ENCODE measurements at regions not wholly inside any gene's neighbourhood (a gene's known extent, or its start where the extent isn't known, plus 50 kb on each side); places are given as distances from the start of the nearest gene placed in this dataset.

DNA sequence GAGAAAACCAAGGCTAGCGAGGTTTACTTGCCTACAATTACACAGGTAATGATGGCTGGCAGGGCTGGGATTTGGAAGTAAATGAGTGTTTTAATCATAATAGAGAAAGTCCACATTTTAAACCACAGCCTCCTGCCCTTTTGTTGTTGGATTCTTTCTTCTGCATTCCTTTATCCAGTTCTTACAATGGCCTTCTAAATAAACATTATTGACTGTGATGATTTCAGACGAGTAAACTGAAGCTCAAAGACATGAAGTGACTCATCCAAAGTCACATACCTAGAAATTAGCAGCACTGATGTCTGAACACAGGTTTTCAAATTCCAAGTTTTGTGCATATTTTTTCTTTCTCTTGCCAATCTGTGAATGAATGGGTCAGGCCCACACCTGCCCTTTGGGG, 51.2 kb upstream of the C1QTNF7 start:
- no peaks in the 10 kb centered on the region for H3K36me3 ChIP-seq (ENCODE audit: insufficient read depth)
- H4K20me1 ChIP-seq (ENCODE audit: insufficient read depth), result no peaks in the 10 kb centered on the region
- H2AFZ ChIP-seq (ENCODE audit: low read depth), result no peak overlapping the region
- H3K27me3 ChIP-seq (ENCODE audit: insufficient read depth, low read depth), result no peaks in the 10 kb centered on the region
- no peak overlapping the region for H3K9ac ChIP-seq
- no peaks in the 10 kb centered on the region for H3K79me2 ChIP-seq (ENCODE audit: insufficient read depth, low read depth)
- no peaks in the 10 kb centered on the region for H3K4me1 ChIP-seq (ENCODE audit: low read depth, poor library complexity, severe bottlenecking)
- no peak overlapping the region for H3K4me2 ChIP-seq
- H3K4me3 ChIP-seq (IDR thresholded peaks at IDR 0.05; ENCODE audit: insufficient read depth, low read depth, low read length), result no peak overlapping the region
- TF ChIP-seq, protein P1, sequence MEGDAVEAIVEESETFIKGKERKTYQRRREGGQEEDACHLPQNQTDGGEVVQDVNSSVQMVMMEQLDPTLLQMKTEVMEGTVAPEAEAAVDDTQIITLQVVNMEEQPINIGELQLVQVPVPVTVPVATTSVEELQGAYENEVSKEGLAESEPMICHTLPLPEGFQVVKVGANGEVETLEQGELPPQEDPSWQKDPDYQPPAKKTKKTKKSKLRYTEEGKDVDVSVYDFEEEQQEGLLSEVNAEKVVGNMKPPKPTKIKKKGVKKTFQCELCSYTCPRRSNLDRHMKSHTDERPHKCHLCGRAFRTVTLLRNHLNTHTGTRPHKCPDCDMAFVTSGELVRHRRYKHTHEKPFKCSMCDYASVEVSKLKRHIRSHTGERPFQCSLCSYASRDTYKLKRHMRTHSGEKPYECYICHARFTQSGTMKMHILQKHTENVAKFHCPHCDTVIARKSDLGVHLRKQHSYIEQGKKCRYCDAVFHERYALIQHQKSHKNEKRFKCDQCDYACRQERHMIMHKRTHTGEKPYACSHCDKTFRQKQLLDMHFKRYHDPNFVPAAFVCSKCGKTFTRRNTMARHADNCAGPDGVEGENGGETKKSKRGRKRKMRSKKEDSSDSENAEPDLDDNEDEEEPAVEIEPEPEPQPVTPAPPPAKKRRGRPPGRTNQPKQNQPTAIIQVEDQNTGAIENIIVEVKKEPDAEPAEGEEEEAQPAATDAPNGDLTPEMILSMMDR (conservative IDR thresholded peaks at IDR 0.05; ENCODE audit: low read depth, low read length), result no peak
- H3K27ac ChIP-seq, result no peak overlapping the region
